NCI-H345 (cell line): ENCODE measurements at regions not wholly inside any gene's neighbourhood (a gene's known extent, or its start where the extent isn't known, plus 50 kb on each side); places are given as distances from the start of the nearest gene placed in this dataset.

Experiments used
- DNase-seq: peaks from one replicate; lab custom pipeline; 2025; lab: John Stamatoyannopoulos, UW

DNA sequence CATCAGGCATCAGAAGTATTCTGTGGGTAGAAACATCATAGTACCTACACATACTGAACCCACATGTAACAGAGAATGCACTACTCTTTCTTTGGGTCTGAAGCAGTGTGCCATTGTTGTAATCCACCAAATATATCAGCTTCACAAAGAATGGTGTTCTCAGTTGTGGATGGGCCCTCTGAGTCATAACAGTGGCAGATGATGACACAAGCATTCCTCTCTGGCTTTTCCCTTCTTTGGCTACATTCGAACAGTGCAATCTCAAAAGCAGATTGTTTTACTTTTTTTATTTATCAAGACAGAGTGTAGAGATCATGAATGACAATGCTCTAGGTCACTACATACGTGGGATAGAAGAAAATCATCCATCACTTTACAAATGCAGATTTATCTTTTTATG lies 247.2 kb upstream of the EPHA5 start:
- no peak for DNase-seq

DNA sequence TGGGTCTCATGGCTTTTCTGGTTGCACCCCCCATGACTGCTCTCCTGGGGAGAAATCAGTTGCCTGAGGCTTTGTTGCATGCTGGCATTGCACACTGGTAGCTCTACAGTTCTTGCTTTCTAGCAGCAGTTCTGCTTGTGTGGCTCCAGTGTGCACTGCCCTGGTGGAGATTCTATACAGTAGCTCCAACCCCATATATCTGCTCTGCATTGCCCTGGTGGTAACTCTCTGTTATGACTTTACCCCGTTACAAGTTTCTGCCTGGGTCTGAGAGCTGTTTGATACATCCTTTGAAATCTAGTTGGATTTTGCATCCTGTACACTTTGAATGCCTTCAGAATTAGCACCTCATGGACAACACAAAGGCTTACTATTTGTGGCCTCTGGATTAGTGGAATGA lies 241.4 kb upstream of the EPHA5 start:
- DNase-seq = no peak

DNA sequence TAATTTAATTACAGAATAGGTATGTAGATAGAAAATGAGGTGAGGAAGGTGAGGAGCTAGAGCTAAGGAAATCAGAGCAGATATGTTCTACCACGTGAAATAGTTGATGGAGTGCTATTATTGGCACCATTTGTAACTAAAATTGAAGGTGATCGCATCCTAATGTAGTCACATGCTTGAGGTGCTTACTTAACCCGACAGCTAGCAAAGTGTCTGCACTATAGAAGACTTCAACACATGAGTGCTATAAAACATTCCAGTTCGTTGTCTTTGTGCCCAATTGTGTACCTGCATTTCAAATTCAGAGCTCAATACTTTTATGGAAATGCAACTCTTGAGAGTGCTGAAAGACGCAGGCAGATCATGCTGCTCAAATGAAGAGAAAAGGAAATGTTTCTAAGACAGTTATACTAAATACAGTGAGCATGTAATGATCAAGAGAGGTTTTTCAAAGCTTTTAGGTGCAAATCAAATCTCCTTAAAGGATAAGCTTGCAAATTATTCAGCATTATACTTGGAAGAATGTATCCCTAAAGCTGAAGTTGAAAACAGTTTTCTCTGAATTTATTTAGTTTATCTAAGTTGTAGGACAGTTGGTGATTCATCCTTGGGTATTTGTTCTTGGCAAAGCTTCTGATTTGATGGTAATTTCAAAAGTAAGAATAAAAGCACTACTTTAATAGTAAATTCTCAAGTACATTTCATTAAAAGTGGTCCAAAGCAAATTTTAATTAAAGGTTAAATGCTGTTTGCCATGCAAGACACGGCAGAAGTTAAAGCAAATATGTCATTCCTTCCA lies 223.9 kb upstream of the EPHA5 start:
- no peak for DNase-seq

DNA sequence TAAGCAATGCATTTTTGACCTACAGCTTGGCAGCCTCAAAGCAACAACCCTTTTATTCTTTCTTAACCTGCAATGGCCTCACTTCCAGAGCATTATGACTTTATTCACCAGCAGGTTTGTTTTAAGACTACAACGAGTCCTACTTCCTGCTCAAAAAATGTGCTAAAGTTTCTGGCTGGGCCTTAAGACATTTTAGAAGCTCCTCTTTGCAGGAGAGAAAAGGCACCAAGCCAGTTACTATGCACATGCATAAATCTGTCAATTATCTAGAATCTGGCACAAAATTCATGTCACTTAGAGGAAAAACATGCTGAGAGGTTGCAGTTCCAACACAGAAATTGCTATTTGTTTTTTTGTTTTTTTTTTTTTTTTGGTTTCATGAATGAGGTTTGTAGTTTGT lies 223.0 kb upstream of the EPHA5 start:
- no peak for DNase-seq

DNA sequence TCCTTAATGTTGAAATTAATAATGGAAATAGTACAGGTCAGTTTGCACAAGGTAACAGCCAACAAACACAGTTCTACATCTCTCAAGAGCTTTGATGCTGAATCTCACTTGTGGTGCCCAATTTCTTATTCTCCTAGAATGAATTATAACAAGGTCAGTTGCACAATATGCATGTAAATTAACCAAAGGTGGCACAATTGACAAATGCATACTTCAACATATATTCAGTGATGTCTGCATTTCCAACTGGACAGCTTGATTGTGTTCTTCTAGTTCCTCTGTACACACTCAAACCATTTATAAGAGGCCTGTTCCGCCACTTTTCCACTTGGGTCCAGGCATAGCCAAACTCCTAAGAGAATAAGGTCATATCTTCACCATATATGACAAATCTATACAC lies 210.3 kb upstream of the EPHA5 start:
- DNase-seq = no peak

DNA sequence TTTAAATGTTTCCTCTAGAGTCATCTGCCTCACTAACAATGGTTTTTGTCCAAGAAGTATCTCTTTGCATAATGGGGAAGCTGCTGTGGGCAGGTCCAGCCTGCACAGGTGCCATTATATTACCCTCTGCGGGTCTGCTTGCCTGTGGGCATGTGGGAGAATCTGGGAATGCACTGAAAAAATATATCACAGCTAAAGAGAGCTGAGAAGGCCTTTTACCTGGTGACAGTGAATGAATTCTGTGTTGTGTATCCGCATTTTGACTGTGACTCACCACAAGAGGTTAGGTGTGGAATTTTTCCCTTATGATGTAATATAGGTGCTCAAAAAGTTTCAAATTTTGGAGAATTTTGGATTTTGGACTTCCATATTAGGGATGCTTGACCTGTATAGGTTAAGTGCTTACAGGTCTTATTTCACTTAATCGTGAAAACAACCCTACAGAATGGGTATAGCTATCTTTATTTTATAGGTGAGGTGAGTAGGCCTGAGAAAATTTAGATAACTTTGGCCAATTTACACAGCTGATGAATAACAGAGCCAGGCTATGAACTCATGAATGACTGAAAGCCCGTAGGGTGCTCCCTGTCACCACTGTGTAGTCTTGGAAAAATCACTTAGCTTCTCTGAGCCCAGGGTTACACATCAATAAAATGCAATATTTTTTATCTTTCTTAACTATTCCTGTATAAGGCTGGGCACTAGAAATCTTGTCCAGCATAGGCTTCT lies 198.0 kb upstream of the EPHA5 start:
- DNase-seq = no peak

DNA sequence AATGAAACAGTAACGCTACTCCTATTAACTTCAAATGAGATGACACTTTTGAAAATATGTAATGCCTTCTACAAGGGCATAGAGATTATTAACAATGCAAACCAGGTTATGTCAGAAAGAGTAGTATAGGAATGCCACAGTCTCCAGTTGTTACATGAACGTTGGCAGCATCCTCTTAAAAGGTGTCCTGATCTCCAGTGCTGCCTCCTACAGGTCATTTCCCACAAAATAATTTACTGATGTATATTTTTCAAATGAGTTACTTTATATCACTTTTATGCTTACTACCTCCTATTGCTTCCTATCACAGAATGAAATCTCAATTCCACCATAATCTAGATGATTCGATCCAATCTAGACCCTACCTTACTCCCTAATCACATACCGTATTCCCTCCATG lies 195.2 kb upstream of the EPHA5 start:
- no peak for DNase-seq

DNA sequence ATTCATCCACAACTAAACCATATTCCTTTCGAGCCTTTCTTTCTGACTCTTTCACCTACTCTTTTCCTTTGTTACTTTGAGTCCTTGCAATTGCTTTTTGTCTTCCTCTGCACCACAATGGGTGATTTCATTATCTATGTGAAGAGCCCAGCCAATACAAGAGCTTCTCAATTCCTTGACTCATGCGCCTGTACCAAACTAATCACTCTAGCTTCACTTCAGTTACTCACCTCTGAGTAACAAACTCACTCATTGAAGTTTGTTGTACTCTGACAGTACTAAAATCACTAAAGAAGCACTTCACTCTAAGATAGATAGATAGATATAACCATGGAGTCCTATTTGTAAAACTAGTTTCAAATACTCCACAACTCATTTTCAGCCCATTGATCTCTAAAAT lies 191.7 kb upstream of the EPHA5 start:
- no peak for DNase-seq

DNA sequence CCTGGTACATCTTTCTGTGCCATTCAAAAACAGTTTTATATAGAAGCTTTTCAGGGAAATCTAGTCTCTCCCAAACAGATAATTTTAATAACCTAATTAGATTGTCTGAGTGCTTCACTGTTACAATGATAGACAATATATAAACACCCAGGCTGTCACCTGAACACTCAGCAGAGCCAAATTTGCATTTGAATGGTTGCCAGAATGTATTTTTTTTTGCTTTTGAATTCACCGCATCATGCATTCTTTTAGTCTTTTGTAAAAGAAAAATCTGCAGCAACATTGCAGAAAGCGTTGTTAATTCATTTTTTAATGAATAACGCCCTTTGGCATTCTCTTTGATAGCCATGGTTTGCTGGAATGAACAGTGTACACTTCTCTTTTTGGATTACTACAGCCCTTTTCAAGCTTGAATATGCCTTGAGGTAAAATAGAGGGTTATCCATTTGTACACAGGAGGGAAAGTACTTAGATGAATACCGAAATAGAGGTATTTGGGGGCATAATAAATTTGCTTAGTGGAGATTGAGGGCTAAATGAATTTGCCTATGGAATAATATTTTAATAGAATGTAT lies 175.0 kb upstream of the EPHA5 start:
- no peak for DNase-seq

DNA sequence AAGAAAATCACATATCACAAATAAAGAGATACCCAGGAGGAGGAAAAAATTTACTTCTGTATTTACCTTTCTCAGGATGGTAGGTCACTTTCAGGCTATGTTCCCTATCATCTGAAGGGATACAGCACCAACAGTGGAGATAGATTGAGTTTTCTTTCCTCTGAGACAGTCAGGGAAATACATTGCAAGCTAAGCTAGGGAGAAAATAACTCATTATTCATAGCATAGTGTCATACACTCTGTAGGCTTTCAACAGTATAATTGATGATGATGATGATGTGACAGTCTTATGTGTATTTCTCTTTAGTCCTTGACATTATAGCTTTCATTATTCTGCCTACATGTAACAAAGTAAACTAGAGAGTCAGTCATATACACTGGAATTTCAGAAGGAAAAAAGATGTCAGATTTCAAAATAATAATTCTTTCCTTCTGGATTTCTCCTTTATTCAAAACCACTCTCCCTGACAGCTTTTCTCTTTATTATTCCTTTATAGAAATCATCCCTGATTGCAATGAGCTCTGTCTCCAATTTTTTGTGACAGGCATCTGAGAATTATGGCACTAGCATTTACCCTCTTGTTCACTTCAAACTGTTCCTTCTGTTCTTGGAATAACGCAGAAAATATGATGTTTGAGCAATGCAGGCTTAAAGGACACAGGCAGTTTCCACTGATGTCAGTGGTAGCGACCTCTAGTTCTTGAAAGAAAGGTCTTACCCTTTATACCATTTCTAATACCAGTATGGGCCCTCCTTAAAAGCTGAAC lies 169.1 kb upstream of the EPHA5 start:
- no peak for DNase-seq

DNA sequence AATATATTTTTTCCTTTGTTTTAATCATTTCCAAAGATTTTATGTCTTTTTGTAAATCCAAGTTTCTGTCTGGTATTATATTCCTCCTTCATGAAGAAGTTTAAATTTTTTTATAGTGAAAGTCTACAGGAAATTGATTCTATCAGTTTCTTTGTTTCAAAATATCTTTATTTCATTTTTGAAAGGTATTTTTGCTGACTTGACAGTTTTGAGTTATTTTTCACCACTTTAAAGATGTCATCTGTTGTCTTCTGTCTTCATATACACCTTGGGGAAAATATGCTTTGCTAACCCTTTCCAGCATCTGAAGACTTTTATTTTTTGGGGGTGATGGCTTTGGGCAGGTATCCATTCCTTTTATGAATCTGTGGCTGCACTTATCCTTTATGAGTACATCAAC lies 164.4 kb upstream of the EPHA5 start:
- no peak for DNase-seq

DNA sequence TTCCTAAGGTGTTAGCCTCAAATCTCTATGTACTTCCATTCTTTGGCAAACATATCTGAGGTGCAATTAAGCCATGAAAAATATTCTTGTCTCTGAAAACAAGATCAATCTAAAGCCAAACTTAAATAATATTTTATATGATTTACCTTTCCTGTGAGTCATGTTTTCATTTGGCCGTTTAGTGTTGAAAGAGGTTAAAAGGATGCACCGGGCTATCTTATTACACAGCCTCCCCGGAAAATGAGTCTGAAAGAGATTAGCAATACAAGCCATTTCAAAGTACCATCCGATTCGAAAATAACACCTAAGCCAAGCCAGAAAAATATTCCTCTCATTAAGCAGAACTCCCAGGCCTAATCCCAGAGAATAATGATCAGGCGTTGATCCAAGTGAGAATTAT lies 161.5 kb upstream of the EPHA5 start:
- no peak for DNase-seq

DNA sequence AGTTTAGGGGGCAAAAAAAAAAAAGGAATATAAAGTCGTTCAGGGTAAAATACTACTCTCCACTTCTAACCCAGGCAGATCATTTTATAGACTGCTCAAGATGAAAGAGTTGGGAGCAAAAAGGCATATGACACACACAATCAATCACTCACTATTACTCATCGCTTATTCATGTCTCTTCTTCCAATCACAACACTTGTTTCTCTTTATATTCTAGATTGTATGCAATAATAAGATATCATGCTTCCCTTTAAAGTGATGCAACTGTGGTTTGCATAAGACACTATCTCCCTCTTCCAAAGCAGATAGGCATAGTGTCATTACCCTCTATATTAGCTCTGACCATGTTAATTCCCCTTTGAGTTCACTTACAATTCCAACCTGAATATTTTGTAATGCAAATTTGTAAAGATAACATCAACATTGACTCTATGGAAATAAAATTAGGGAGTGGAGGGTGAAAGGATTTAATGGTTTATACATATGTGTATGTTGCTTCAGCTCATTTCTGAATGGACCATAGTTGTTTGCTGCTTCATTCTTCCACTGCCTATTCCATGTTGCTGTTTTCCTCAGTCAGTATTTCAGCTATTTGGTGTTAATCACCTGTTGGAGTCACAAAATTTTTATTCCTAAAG lies 154.9 kb upstream of the EPHA5 start:
- no peak for DNase-seq

DNA sequence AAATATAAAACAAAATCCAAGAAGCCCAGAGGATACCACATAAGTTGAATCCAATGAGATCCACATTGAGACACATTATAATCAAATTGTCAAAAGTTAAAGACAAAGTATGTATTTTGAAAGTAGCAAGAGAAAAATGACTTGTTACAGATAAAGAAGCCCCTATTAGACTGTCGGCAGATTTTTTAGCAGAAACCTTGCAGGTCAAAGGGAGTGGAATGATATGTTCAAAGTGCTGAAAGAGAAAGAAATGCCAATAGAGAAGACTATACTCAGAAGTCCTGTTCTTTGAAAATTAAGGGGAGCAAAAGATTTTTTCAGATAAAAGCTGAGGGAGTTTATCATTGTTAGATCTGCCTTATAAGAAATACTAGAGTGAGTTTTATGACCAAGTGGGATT lies 148.9 kb upstream of the EPHA5 start:
- no peak for DNase-seq

DNA sequence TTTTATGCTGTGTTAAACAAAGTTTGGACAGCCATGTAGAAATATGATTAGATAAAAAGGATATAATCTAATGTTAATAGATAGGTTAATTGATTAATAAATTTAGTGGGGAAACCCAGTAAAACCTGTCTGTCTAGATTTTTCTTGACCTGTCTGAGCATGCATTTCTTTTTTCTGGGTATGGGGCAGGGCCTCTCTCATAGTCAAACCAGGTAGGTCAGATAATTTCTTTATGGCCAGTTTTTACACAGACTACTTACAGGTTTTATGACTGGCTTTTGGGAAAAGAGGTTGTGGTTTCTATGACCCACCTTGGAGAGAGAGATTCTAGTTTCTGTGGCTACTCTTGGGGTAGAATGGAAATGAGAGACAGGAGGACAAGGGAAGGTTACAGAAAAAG lies 135.6 kb upstream of the EPHA5 start:
- DNase-seq = no peak

DNA sequence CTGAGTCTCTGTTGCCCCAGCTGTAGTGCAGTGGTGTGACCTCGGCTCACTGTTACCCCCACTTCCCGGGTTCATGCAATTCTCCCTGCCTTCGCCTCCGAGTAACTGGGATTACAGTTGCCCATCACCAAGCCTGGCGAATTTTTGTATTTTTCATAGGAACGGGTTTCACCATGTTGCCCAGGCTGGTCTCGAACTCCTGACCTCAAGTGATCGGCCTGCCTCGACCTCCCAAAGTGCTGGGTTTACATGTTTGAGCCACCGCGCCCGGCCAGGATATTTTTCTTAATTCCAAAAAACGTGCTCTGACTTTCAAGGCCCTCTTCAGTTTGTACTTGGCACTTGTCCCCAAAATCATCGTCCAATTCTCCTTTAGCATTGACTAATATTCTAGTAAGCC lies 129.2 kb upstream of the EPHA5 start:
- no peak for DNase-seq

DNA sequence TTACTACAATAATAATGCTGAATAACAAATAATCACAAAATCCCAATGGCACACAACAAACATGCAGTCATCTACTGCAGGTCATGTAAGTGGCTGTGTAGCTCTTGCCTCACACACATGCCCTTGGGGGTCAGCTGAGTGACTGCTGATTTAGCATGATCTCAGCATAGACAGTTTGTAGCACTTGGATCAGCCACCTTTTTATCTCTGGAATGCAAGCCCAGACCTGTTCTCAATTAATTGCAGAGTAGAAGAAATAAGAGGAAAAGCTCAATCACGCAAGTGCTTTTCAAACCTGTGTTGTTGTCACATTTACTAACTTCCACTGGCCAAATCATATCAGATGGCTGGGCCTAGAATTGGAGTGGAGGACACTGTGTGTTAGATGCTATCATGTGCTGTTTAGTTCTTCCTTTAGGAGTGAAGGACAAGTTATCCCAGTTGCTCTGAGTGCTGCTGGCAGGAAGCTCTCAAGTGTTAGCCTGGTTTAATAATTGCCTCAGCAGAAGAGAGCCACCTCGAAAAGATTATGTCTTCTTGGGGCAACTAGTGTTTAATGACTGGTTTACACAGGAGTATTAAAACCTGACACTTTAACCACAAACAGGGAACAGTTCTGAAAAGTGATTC lies 128.3 kb upstream of the EPHA5 start:
- no peak for DNase-seq

DNA sequence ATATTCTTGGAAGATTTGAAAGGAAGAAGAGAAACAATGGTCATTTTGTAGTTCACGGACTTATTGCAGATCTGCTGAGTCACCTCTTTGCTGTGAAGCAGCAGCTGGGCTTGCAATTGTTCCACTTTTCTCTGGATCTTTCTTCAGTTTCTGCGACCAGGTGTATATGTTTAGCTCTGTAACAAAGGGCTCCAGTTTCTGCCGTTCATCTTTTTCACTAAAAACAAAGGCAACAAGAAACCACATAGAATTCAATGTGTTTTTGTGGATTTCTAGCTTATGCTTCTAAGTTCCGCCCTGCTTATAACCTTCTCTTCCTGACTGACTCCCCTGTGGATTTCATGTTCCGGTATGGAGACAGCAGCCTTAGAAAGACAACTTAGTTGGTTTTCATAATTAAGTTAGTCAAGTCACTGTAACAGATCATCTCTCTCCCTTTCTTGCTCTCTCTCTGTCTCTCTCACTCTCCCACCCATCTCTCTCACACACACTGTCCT lies 121.6 kb upstream of the EPHA5 start:
- DNase-seq = no peak

DNA sequence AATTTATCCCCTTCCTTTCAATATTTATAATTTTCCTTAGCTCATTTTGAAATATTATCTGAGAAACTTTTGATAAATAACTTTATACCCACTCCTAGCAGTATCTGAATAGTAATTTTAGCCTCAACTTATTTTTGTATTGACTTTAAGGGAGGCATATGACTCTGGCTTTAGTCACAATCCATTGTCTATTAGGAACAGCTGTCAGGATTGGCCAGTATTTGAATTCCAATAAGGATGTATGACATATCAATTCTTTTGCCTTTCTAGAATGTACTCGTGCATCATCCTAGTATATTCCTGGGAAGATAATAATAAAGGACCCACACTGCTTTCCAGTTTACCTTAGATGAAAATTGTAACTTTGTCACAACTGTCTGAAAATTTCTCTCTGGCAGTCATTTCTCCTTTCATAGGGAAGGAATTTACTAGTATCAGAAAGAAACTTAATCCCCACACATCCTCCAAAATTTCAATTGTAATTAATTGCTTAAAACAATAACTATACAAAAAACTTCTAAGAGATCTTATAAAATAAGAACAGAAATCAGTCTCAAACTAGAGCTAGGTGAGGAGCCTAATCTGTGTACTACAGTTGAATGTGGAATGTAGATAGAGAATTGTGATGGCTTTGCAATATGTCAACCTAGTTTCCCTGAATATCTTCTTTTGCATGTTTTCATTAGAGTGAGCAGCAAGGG lies 121.0 kb upstream of the EPHA5 start:
- DNase-seq = no peak

DNA sequence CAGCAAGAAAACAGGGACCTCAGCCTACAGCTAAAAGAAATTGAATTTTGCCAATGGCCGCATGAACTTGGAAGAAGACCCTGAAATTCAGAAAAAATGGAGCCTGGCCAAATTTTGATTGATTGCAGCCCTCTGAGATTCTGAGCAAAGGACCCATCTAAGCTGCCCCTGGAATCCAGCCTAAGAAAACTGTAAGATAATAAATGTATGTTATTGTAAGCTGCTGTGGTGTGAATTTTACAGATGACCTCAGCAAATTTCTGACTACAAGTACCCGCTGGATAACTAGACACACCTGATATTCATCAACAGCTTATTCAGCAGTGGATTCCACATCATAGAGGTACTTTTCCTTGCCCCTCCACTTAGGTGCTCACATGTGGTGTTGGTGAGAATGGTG lies 119.5 kb upstream of the EPHA5 start:
- no peak for DNase-seq

DNA sequence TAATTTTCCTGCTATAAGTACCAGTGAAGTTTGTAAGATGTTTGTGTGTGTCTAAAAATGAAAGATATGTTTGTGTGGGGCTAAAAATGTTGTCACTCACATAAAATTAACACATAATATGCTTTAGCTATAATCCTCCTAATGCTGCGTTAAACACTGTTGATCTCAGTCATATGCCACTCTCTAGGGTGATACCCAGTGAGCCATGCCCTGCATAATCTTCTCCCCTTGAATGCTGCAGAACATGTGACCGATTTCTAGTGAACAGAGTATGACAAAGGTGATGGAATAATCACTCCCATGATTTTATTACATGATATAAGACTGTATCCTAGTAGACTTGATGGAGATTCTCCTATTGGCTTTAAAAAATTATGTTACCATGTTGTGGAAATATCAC lies 119.1 kb upstream of the EPHA5 start:
- DNase-seq = no peak
